ENCODE measurements at regions not wholly inside any gene's neighbourhood (a gene's known extent, or its start where the extent isn't known, plus 50 kb on each side); places are given as distances from the start of the nearest gene placed in this dataset.

DNA sequence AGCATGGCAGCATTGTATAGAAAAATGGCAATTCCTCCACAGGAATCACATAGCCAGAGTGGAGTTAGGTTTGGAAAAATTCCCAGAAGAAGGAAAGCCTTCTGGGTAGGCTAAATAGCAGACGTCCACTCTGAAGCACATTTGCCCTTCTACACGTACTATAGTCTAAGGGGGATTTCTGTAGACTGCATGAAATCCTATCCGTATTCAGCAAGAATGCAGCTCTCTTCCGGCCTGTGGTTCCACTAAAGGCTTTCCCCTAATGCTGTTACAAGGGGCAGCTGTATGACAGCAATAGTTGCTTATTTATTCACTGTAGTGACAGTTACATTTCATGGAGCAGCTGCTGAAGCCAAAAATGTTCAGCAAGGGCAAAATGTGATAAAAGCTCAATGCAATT lies 263.6 kb downstream of the RWDD3 start (continued):
- TF ChIP-seq ZNF253 (CRISPR knock-in tag; IDR thresholded peaks at IDR 0.05; ENCODE audit: borderline replicate concordance) (no peak), ZNF180 (CRISPR knock-in tag; IDR thresholded peaks at IDR 0.05; ENCODE audit: borderline replicate concordance, low read depth) (no peak)
- TF ChIP-seq, protein P1, sequence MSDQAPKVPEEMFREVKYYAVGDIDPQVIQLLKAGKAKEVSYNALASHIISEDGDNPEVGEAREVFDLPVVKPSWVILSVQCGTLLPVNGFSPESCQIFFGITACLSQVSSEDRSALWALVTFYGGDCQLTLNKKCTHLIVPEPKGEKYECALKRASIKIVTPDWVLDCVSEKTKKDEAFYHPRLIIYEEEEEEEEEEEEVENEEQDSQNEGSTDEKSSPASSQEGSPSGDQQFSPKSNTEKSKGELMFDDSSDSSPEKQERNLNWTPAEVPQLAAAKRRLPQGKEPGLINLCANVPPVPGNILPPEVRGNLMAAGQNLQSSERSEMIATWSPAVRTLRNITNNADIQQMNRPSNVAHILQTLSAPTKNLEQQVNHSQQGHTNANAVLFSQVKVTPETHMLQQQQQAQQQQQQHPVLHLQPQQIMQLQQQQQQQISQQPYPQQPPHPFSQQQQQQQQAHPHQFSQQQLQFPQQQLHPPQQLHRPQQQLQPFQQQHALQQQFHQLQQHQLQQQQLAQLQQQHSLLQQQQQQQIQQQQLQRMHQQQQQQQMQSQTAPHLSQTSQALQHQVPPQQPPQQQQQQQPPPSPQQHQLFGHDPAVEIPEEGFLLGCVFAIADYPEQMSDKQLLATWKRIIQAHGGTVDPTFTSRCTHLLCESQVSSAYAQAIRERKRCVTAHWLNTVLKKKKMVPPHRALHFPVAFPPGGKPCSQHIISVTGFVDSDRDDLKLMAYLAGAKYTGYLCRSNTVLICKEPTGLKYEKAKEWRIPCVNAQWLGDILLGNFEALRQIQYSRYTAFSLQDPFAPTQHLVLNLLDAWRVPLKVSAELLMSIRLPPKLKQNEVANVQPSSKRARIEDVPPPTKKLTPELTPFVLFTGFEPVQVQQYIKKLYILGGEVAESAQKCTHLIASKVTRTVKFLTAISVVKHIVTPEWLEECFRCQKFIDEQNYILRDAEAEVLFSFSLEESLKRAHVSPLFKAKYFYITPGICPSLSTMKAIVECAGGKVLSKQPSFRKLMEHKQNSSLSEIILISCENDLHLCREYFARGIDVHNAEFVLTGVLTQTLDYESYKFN (CRISPR knock-in tag; conservative IDR thresholded peaks at IDR 0.05), result no peak

DNA sequence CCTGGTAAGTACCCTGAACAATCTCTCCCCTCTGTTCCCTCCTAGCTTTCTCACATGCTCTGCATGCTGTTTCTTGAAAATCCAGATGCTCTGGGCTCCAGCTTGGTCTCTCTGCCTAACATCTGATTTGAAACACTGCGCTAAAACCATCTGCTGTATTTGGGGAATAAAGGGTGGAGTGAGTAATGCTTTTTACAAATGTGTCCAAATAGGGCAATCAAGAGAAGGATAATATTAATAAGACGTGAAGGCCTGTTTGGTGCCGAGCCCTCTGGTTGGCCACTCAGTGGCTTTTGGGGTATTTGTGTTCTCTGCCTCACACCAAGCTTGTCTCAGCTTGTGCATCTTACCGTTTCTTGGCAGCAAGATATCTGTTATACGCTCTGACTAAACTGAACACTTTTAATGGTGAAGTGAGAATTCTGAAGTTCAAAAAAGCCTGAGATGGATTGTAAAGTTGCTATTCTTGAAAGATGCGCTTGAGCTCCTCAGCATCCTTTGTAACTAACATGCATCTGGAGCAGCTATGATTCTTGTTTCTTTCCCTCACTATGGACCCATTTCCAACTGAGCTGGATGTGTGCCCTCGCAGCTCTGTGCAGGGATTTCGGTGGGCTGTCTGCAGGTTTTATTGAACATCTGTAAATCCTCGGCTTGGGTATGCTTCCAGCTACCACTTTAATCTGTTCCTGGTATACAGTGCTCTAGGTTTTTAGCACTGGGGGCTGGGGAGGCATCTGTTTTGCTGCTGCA lies 269.4 kb downstream of the RWDD3 start:
- Histone ChIP-seq H2AFZ (ENCODE audit: low read length) (no peak overlapping the region), H3K4me2 (ENCODE audit: low read depth, low read length) (no peak overlapping the region), H3K27me3 (ENCODE audit: control insufficient read depth in 1 of 2, insufficient read depth in 2 of 2, low read length in 2 of 2) (no peaks in the 10 kb centered on the region), H3K9me3 (ENCODE audit: low read length) (no peaks in the 10 kb centered on the region), H3K79me2 (ENCODE audit: insufficient read depth, low read length) (no peaks in the 10 kb centered on the region), H4K20me1 (ENCODE audit: insufficient read depth, low read length) (no peaks in the 10 kb centered on the region), H3K9ac (ENCODE audit: insufficient read depth, low read depth, low read length) (no peak overlapping the region), H3K36me3 (replicated peaks in 1 of 2; ENCODE audit: control insufficient read depth in 1 of 2, insufficient read depth in 2 of 2, low read length in 2 of 2) (no peaks in the 10 kb centered on the region), H3K4me1 (ENCODE audit: insufficient read depth, low read length) (no peaks in the 10 kb centered on the region), H3K4me3 (replicated peaks in 1 of 3; ENCODE audit: insufficient read depth in 1 of 3, low read depth in 2 of 3, low read length in 3 of 3) (no peak overlapping the region), H3K27ac (ENCODE audit: extremely low read length, insufficient read depth, low read length) (no peak overlapping the region)
- BruUV-seq (replicated peaks), result no TSS peak
- DNase-seq (ENCODE audit: low spot score) (no peak), ATAC-seq (no peak), FAIRE-seq (no peak)
- 22% methylated on average over 9 of the region's 9 CpGs for WGBS (ENCODE audit: low lambda C conversion rate)
- CTCF ChIA-PET (ENCODE audit: low intra/inter-chr PET ratio, low total read pairs), result no interaction called here
- POLR2A ChIA-PET, result no interaction called here
- in situ Hi-C loops (cut with HindIII; ENCODE audit: extremely low pct_ligation_motif_present, low pct_unique_long_range_greater_than_20kb), result no loop called here
- intact Hi-C loops (cut with micrococcal nuclease; ENCODE audit: unreplicated experiment), result no loop called here
- TF ChIP-seq, protein P2, sequence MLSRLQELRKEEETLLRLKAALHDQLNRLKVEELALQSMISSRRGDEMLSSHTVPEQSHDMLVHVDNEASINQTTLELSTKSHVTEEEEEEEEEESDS (CRISPR knock-in tag; IDR thresholded peaks at IDR 0.05; ENCODE audit: borderline replicate concordance), result no peak
- no peak for TF ChIP-seq ZNF468 (CRISPR knock-in tag; IDR thresholded peaks at IDR 0.05)
- TF ChIP-seq TGIF2 (CRISPR knock-in tag; IDR thresholded peaks at IDR 0.05), result no peak
- TF ChIP-seq KAT8 (CRISPR knock-in tag; IDR thresholded peaks at IDR 0.05), result no peak
- TF ChIP-seq, protein P3, sequence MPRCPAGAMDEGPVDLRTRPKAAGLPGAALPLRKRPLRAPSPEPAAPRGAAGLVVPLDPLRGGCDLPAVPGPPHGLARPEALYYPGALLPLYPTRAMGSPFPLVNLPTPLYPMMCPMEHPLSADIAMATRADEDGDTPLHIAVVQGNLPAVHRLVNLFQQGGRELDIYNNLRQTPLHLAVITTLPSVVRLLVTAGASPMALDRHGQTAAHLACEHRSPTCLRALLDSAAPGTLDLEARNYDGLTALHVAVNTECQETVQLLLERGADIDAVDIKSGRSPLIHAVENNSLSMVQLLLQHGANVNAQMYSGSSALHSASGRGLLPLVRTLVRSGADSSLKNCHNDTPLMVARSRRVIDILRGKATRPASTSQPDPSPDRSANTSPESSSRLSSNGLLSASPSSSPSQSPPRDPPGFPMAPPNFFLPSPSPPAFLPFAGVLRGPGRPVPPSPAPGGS (CRISPR knock-in tag; IDR thresholded peaks at IDR 0.05), result no peak
- TF ChIP-seq SNAI1 (CRISPR knock-in tag; IDR thresholded peaks at IDR 0.05; ENCODE audit: borderline replicate concordance), result no peak
- TF ChIP-seq, protein P4, sequence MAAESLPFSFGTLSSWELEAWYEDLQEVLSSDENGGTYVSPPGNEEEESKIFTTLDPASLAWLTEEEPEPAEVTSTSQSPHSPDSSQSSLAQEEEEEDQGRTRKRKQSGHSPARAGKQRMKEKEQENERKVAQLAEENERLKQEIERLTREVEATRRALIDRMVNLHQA (CRISPR knock-in tag; IDR thresholded peaks at IDR 0.05), result no peak
- no peak for TF ChIP-seq TARDBP (CRISPR knock-in tag; IDR thresholded peaks at IDR 0.05)
- no peak for TF ChIP-seq NR2C2 (CRISPR knock-in tag; IDR thresholded peaks at IDR 0.05; ENCODE audit: borderline replicate concordance)
- TF ChIP-seq ZNF3 (CRISPR knock-in tag; IDR thresholded peaks at IDR 0.05), result no peak
- no peak for TF ChIP-seq ZNF232 (CRISPR knock-in tag; IDR thresholded peaks at IDR 0.05; ENCODE audit: borderline replicate concordance)
- TF ChIP-seq ZNF556 (CRISPR knock-in tag; IDR thresholded peaks at IDR 0.05; ENCODE audit: borderline replicate concordance), result no peak
- TF ChIP-seq ZSCAN22 (CRISPR knock-in tag; IDR thresholded peaks at IDR 0.05), result no peak
- TF ChIP-seq HOXA3 (CRISPR knock-in tag; IDR thresholded peaks at IDR 0.05), result no peak
- no peak for TF ChIP-seq ZNF841 (CRISPR knock-in tag; IDR thresholded peaks at IDR 0.05; ENCODE audit: borderline replicate concordance)
- TF ChIP-seq FOXJ3 (CRISPR knock-in tag; IDR thresholded peaks at IDR 0.05; ENCODE audit: borderline replicate concordance), result no peak
